Head of caudate nucleus (tissue), 42 donors: ENCODE measurements at regions not wholly inside any gene's neighbourhood (a gene's known extent, or its start where the extent isn't known, plus 50 kb on each side); places are given as distances from the start of the nearest gene placed in this dataset.
"Not testable (repeated sequence)": the region's sequence is repeated elsewhere in the genome, so short reads cannot be mapped to it uniquely, and the experiment has no call there.

Source experiments
- DNase-seq, 42 donors: peaks; one replicate each; pipeline versions ENCODE4 v3.0.0 to v3.0.0-alpha.2; 2020 to 2021; ENCODE audit warnings: mixed read lengths in 7 of 42
- intact Hi-C: fragments of 100-400 bp; cut with DNase I; formaldehyde crosslinking; loops from one replicate; pipeline ENCODE4 v1.15.0; 2022

DNA sequence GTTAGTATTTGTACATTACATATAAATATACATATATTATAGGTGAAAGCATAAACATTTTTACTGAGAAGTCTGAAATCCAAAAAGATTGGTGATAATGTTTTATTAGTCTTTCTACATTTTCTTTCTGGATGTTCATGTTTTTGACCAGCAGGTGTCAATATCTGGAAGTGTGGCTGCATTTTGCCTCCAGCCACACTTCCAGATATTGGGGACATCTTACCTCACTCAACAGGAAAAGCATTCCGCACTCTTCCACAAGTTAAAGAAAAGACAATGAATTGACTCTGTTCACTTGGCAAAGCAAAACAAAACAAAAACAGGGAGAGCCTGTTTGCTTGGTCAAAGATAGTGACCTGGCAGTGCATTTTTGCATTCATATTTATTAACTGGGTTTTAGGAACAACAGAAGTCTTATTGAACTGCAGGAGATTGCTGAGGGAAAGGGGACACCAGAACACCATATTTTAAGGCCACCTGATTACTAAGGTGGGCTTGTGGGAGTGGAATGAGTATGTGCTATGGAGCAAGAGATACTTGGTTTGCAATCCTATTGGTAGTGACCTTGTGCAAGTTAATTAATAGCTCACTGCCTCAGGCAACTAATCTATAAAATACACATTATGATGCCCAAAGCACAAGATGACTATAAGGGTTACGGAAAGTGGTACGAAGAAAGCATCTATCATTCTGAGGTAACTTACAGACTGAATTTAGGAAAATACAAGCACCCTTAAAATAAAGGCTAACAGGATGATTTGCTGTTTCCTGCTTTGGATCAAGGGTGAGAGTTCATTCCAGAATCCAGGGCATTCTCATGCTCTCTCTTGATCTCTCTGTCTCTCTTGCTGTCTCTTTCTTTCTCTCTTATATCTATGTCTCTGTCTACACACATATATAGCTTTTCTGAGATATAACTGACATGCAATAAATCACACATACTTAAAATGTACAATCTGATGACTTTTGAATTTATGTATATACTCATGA is 389.9 kb upstream of the EMCN start:
- intact Hi-C loops, result no loop called here
- DNase-seq, result no peak

DNA sequence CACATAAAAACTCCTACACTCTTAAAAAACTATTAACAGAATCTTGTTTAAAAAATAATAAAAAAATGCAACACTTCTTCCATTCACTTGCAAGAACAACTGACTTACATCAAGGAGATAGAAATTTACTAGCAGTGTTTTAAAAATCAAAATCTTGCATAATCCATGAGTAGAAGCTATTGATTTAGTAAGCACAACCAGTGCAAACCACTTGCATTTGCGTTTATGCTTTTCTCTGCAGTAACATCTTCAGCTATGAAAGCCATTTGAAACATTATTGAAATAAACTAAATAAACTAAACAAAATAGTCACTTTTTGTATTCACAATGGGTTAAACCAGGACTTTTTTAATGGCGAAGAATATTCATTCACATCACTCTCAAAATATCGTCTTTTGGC is 389.2 kb upstream of the EMCN start:
- intact Hi-C loops, result no loop called here
- DNase-seq, result no peak

GRCh38 chr4:100900945-100901344 is 383.1 kb upstream of the EMCN start:
- DNase-seq, intact Hi-C loops: not testable (repeated sequence)

DNA sequence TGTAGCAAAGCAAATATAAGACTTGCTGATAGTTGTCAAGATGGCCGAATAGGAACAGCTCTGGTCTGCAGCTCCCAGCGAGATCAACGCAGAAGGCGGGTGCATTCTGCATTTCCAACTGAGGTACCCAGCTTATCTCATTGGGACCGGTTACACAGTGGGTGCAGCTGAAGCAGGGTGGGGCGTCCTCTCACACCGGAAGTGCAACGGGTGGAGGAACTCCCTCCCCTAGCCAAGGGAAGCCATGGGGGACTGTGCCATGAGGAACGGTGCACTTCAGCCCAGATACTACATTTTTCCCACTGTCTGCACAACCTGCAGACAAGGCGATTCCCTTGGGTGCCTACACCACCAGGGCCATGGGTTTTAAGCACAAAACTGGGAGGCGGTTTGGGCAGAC is 382.3 kb upstream of the EMCN start:
- no peak for DNase-seq
- intact Hi-C loops, result no loop called here

DNA sequence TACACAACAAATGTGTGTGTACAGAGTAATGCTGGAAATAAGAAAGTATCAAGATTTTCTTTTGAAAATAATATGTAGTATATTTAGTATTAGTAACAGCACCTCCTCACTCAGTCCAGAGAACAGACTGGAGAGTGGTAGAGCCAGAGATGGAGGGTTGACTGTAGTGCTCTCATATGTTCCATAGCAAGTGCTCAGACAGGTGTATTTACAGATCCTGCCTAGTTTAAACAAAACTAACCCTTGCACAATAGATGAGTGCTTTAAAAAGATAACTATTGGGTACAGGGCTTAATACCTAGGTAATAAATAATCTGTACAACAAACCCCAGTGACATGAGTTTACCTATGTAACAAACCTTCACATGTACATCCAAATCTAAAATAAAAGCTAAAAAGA is 381.0 kb upstream of the EMCN start:
- no peak for DNase-seq
- intact Hi-C loops, result no loop called here

GRCh38 chr4:100895556-100896197 is 377.9 kb upstream of the EMCN start:
- no peak for DNase-seq
- intact Hi-C loops, result no loop called here

GRCh38 chr4:100894339-100894870 is 376.6 kb upstream of the EMCN start:
- DNase-seq, result no peak
- intact Hi-C loops, result no loop called here

DNA sequence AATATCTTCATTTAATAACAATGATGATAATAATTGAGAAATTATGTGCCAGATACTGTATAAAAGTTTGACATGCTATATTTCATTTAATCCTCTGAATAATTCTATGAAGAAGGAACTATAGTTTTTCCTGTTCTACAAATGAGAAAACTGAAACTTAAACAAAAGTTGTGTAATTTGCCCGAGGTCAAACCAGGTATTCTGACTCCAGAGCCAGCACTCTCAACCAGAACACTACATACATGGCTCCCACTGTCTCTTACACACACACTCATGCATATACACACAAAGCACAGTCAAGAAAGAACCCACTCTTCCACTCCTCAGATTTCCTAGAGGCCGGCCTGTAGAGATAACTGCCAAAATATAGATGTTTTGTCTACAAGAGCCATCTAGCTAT is 374.0 kb upstream of the EMCN start:
- DNase-seq, result no peak
- intact Hi-C loops, result no loop called here

GRCh38 chr4:100889898-100890297 is 372.1 kb upstream of the EMCN start:
- intact Hi-C loops, result no loop called here
- DNase-seq, result no peak

DNA sequence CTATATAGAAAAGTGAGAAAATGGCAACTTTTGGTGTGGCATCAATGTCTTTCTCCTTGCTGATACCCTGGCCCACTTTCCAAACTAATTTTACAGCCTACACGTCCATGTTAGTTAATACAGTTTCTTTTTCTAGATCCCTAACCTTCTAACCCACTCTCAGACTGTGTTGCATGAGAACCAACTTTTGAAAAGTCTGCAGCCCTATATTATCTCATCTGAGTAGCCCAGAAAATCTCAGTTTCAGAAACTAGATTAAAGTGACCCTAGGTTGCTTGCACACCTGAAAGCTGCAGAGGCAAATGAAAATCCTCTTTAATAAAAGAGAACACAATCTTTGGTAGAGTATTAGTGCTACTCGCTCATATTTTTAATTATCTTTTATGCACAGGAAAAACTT is 371.6 kb upstream of the EMCN start:
- intact Hi-C loops, result no loop called here

DNA sequence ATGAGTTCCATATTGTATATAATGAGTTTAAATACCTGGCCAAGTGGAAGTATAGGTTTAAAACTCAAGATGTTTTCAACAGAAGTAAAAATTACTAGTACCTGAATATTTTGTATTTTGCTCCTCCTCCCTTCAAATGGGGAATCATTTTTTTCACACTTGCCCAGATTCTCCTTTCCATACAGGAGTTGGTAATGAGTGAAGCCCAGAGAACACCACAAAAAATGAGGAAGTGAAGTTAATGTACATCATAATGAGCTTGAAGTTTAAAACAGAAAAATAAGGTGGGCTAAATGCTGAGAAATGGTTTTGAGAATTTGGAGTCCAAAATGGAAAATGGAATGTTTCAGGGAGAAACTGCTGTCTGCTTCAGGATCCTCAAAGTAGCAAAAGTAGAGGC is 364.8 kb upstream of the EMCN start:
- no peak for DNase-seq
- intact Hi-C loops, result no loop called here

More for the DNA sequence above, 371.6 kb upstream of the EMCN start:
- no peak for DNase-seq

- DNase-seq, result no peak
- intact Hi-C loops, result no loop called here
Measured at GRCh38 chr4:100881283-100881682, 363.5 kb upstream of the EMCN start.

GRCh38 chr4:100880011-100880410 is 362.2 kb upstream of the EMCN start:
- no peak for DNase-seq
- intact Hi-C loops, result no loop called here

DNA sequence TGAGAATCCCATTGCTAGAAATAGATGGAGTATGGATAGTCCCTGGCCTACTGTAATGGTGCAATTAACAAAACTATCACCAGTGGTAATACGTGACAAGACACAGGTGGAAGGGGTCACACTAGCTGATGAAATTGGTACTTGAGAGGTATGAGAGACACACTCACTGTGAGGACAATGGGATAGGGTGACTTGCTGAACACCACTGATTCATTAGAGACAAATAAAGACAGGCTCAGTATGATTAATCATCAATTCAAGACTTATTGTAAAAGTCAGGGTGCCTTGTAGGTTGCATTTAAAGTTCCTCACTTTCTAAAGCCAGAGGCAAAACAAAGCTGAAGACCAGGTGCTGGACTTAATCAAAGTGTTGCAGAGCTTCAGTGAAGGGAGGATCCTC is 361.6 kb upstream of the EMCN start:
- DNase-seq, result no peak
- intact Hi-C loops, result no loop called here

DNA sequence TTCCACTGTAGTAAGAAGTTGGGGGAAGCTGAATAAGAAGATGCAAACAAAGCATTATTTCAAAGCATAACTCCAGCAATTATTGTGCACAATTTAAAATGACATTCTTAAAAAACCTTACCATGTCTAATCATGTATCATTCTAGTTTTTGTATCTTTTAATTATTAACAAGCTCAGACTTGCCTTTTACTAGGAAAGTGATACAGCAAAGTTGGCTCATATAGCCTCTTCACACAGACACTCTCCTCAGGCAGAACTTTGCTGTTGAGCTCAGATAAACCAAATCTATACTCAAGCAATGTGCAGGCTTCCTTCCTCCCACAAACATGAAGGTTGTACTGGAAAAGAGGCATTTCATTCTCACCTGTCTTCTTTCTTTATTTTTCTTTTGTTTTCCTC is 358.7 kb upstream of the EMCN start:
- DNase-seq, result no peak
- intact Hi-C loops, result no loop called here

DNA sequence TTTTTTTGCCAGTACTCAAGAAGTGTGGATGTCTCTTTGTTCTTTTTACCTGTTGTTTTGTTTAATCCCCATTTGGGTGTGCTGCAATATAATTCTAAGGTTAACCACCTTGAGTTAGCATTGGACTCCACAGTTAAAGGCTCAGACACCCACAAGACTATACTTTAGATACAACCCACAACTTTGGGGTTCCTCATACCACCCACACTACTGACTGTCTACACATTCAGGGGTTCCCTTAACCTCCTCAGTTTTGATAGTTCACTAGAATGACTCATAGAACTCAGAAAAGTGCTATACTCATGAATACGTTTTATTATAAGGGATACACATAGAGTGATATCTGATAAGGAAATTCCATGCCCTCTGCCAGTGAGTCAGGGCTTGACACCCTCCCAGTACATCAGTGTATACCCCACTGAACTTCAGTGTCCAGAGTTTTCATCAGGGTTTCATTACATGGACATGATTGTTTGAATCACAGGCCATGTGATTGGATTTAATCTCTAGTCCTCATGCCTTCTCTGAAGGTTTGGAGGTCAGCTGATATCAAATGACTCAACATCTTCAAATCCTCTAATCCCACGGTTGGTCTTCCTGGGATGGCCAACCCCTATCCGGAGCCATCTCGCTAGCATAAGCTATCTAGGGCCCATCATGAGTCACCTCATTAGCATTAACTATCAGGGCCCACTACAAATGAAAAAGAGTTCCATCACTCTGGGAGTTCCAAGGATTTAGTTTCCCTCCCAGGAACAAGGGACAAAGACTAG is 357.7 kb upstream of the EMCN start:
- no peak for DNase-seq
- intact Hi-C loops, result no loop called here

- no peak for DNase-seq
- intact Hi-C loops, result no loop called here
Measured at GRCh38 chr4:100872811-100873210, 355.0 kb upstream of the EMCN start.

- intact Hi-C loops, result no loop called here
- no peak for DNase-seq
Measured at GRCh38 chr4:100870940-100871772, 353.3 kb upstream of the EMCN start.

DNA sequence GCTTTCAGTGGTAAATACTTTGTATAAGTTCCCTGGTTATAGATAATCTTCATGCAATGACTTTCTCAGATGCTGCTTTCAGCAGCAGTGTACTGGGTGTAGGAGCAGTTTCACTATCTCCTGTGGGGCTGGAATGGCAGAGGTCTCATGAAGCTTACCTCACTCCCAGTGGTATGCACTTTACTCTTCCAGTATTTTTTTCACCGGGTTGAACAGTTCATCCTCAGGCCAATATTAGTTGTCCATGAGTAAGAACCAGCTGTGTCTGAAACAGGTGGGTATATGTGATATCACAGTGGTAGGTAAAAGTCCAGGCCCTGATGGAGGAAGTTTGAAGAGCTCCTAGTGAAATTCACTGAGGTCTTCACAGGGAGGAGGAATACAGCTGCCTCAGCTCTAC is 351.5 kb upstream of the EMCN start:
- no peak for DNase-seq
- intact Hi-C loops, result no loop called here
